ENCODE measurements at regions not wholly inside any gene's neighbourhood (a gene's known extent, or its start where the extent isn't known, plus 50 kb on each side); places are given as distances from the start of the nearest gene placed in this dataset.

GRCh38 chr15:58330741-58331559 lies 100.8 kb upstream of the LIPC start:
- no peak for DNase-seq

GRCh38 chr15:58331560-58331912 lies 100.3 kb upstream of the LIPC start:
- DNase-seq, result no peak

GRCh38 chr15:58331913-58332675 lies 99.7 kb upstream of the LIPC start:
- DNase-seq, result peak; percentile 80 to 87

DNA sequence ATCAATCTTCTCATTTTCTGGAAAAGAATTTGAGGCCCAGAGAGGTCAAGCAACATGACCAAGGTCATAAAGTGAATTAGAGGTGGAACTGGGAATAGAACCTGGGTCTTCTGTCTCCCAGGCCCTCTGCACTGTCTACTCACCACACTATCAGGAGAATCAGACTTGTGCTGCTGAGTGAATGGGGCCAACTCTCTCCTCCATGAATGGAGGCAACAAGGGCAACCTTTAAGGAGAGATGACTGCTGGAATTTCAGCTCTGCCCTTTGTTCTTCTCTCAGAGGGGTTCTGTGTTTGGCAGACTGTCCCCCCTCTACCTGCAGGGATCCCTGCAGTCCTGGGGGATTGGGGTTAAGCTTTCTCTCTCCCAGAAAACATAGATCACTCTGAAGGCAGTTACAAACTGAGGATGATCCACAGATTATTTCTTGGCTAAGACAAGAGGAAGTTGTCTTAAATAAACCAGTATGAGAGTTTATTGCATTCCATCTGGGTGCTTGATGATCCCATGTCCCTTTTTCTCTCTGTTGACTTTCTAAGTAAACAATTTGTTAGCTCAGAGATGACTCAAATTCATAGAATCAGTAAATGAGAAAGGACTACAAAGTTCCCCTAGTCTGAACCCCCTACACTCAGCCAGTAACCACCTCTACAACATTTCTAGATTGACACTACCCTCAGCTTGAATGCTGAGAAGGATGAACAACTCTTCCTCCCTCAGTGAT lies 99.0 kb upstream of the LIPC start:
- no peak for DNase-seq

- no peak for DNase-seq
These were observed 97.0 kb upstream of the LIPC start for GRCh38 chr15:58334803-58335202.

DNA sequence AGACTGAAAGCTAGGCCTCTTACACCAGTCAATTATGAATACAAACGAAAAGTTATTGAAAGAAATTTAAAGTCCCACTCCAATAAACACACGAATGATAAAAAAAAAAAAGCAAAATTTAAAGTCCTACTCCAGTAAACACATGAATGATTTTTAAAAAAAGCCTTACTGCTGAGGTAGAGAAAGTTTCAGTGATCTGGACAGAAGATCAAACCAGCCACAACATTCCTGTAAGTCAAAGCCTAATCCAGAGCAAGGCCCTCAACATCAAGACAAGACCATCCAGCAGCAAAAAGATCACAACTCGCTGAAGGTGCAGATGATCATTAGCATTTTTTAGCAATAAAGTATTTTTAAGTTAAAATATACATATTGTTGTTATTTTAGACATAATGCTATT lies 95.6 kb upstream of the LIPC start:
- no peak for DNase-seq

DNA sequence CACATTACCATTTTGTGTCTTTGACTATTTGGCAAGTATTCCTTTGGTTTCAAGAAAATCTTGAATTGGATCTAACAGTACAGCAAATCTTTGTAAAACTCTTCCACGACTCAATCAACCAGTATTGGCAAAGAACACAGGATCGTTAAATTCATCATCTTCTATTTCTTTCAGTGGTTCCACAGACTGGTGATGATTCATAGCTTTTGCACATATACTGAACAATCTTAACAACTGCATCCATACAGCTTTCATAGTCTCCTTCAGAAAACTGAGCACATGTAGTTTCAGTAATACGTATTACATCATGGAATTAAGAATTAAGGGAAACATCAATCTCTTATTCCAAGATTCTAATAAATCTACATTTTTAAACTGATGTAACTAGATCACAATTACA lies 91.6 kb upstream of the LIPC start:
- no peak for DNase-seq

DNA sequence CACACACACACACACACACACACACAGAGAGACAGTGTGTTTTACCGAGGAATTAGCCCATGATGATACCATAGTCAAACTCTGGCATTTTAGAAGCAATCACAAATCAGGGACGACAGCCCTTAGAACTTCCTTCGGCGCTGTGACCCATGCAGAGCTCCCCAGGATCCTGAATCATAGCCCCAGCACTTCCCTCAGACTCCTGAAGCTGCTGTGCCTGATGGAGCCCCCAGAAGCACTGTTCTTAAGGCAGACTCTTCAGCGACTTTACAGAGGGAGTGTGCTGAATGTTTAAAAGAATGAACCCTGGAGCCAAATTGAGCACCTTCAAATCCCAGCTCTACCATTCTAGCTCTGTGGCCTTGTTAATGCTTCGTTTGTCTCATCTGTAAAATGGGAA lies 89.3 kb upstream of the LIPC start:
- no peak for DNase-seq

GRCh38 chr15:58344213-58345070 lies 87.3 kb upstream of the LIPC start:
- no peak for DNase-seq

DNA sequence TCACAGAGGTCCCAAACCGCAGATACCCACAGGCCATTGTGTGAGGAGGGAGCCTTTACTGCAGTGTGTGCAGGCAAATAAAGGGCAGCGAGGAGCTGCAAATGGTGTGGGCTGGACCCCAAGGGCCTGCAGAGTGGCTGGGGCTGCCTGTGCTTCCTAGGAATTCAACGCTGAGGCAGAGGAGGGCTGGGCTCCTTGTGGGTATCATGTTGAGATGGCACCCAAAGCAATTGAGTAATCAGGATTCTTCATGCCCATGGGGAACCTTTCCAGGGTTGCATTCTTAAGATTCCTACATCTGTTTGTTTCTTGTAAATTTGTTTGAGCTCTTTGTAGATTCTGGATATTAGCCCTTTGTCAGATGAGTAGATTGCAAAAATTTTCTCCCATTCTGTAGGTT lies 85.4 kb upstream of the LIPC start:
- DNase-seq, result no peak

- DNase-seq, result no peak
These were observed 83.5 kb upstream of the LIPC start for GRCh38 chr15:58348095-58348812.

DNA sequence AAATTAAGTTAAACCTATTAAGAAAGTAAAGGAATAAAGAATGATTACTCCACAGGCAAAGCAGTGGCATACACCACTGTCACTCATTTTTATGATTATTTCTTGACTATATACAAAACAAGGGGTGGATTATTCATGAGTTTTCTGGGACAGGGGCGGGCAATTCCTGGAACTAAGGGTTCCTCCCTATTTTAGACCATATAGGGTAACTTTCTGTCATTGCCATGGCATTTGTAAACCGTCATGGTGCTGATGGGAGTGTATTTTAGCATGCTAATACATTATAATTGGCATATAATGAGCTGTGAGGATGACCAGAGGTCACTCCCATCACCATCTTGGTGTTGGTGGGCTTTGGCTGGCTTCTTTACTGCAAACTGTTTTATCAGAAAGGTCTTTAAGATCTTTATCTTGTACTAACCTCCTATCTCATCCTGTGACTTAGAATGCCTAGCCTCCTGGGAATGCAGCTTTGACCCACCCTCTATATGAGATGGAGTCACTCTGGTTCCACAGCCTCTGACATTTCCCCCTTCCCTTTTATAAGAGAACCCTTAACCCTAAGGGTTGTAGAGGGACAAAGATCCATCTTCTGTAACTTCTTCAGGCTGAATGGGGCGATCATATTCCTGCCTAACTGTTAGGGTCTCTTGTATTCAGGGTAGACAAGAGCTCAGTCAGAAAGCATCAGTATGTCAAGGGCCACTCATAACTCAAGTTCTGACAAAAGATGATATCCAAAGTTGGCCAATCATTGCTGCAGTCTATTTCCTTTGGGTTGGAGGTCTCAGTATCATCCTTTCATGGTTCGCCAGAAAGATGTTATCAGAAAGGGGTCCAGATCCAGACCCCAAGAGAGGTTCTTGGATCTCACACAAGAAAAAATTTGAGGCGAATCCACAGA lies 79.5 kb upstream of the LIPC start:
- DNase-seq, result no peak

DNA sequence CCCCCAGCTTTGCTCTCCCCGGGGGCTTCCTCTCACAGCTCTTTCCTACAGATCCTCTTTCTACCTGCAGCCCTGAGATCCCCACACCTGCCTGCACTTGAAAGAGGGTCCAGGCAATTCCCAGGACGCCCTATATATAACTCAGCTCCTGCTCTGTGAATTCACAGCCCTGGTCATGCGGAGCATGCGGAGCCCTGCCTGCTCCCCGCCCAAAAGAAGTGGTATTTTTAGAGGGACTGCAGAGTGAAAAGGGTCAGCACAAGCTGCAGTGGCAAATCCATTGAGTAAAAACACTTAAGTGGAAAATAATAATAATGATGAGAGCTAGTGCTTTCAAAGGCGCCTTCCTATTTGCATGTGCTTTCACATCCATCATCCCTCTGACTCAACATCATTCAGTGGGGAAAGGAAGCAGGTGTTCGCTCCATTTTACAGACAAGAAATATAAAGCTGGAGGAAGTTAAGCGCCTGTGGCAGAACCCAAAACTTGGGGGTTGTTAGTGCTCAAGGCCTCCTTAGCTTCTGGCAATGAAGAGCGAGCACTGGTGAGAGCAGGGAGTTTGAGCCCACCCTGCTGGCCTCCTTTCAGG lies 76.3 kb upstream of the LIPC start:
- DNase-seq, result no peak

DNA sequence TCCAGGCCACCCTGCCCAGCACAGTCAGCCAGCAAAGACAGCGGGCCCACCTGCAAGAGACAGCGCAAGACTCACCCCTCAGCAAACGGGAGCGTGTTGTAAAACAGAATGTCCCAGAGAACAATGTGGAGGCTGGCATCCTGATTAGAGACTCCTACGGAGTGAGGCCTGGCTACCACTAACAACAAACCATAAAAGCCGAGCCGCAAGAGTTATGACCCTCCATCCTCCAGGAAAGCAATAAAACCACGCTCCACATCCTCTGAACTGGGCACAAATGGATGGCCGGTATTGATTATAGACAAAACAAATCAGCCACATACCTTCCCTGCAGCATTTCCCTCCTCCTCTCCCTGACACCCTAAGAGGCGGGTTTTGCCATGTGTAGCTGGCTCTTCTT lies 75.8 kb upstream of the LIPC start:
- DNase-seq, result no peak

DNA sequence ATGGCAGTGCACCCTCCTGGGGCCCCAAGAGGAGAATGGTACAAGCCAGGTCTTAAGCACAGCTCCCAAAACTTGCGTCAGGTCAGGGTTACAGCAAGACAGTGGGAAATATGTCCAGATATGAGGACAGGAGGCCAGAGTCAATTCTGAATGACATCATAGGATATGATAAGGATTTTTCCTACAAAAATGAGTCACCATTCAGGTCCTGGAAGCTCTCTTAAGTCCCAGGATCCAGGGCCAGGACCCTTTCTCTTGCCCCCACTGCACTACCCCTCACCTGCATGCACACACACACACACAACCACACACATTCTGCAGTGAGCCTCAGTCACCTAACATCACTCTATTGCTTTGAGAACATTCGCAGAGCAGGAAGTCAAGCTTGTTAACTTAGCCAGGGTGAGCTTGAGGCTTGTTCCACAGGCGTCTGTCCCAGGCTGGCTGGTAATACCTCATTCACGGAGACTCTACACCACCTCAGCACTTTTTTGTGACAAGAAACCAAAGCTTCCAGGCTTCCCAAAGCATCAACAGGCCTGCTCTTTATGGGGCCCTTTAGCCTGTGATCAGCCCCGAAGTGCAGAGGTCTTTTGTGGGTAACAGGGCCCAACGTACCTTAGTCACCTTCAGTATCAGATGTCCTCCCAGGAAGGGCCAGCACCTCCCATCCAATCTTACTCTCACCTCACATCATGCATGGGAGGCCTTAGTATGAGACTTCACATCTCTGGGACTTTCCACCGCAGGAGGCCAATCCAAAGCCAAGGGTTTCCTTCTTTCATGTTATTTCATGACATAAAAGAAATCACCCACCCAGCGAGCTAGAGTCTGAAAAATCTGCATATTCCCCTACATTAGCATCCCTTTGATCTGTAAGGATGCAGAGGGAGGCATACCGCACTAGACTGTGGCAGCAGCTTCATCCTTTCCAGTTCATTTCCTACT lies 74.0 kb upstream of the LIPC start:
- no peak for DNase-seq

- DNase-seq, result no peak
These were observed 71.2 kb upstream of the LIPC start for GRCh38 chr15:58360421-58361090.

- DNase-seq, result no peak
These were observed 70.5 kb upstream of the LIPC start for GRCh38 chr15:58361273-58361759.

GRCh38 chr15:58362262-58362922 lies 69.4 kb upstream of the LIPC start:
- no peak for DNase-seq

All from hippocampal formation (tissue), 2 donors.